OCI-LY1 (cell line): ENCODE measurements at regions not wholly inside any gene's neighbourhood (a gene's known extent, or its start where the extent isn't known, plus 50 kb on each side); places are given as distances from the start of the nearest gene placed in this dataset.

Source experiments
- H2AFZ ChIP-seq: fragments of 200-600 bp; sonication (generic), shearing (Covaris generic); 2 replicates; pipeline ENCODE4 v1.6.0; 2014; ENCODE audit warnings: antibody characterized with exemption, mild to moderate bottlenecking, low read length
- H3F3A ChIP-seq: fragments of 200-600 bp; sonication (generic), shearing (Covaris generic); 2 replicates; pipeline ENCODE4 v1.6.0; 2014; ENCODE audit warnings: mild to moderate bottlenecking, antibody characterized with exemption, low read length, moderate library complexity; ENCODE audit not compliant: insufficient read depth
- H3K27ac ChIP-seq: fragments of 200-600 bp; sonication (generic); 2 replicates; pipeline ENCODE4 v1.5.1; 2014; ENCODE audit warnings: low read length, mixed run types, mild to moderate bottlenecking, low read depth; ENCODE audit not compliant: poor library complexity, severe bottlenecking
- H3K27me3 ChIP-seq: fragments of 200-600 bp; sonication (generic); 2 replicates; pipeline ENCODE4 v1.6.0; 2014; ENCODE audit warnings: antibody characterized with exemption, mild to moderate bottlenecking, low read length, moderate library complexity; ENCODE audit not compliant: insufficient read depth
- H3K36me3 ChIP-seq: fragments of 200-600 bp; sonication (generic); 2 replicates; pipeline ENCODE4 v1.6.1; 2014; ENCODE audit warnings: mild to moderate bottlenecking, antibody characterized with exemption, low read length, moderate library complexity, mixed read lengths; ENCODE audit not compliant: insufficient read depth
- H3K4me1 ChIP-seq: fragments of 200-600 bp; sonication (generic); 2 replicates; pipeline ENCODE4 v1.5.1; 2014; ENCODE audit warnings: mild to moderate bottlenecking, low read length, moderate library complexity; ENCODE audit not compliant: insufficient read depth, severe bottlenecking
- H3K4me2 ChIP-seq: fragments of 200-600 bp; sonication (generic), shearing (Covaris generic); 2 replicates; pipeline ENCODE4 v1.6.1; 2014; ENCODE audit warnings: low read length
- H3K4me3 ChIP-seq: fragments of 200-600 bp; sonication (generic); 2 replicates; pipeline ENCODE4 v1.5.1; 2014; ENCODE audit warnings: low read length, low read depth, mild to moderate bottlenecking, mixed read lengths; ENCODE audit not compliant: poor library complexity, severe bottlenecking
- H3K79me2 ChIP-seq: fragments of 200-600 bp; shearing (Covaris generic); 2 replicates; pipeline ENCODE4 v1.6.1; 2016; ENCODE audit warnings: mixed run types, low read length, mixed read lengths; ENCODE audit not compliant: insufficient read depth
- H3K9ac ChIP-seq: fragments of 200-600 bp; sonication (generic), shearing (Covaris generic); 2 replicates; pipeline ENCODE4 v1.6.1; 2014; ENCODE audit warnings: mild to moderate bottlenecking, low read length, mixed read lengths
- H3K9me2 ChIP-seq: fragments of 200-600 bp; sonication (generic), shearing (Covaris generic); 2 replicates; pipeline ENCODE4 v1.6.1; 2014; ENCODE audit warnings: low read depth, mild to moderate bottlenecking, low read length, mixed read lengths
- H3K9me3 ChIP-seq: fragments of 200-600 bp; shearing (Covaris generic); 2 replicates; pipeline ENCODE4 v1.6.1; 2014; ENCODE audit warnings: low read length, mixed read lengths
- H4K20me1 ChIP-seq: fragments of 200-600 bp; sonication (generic), shearing (Covaris generic); 2 replicates; pipeline ENCODE4 v1.6.0; 2016; ENCODE audit warnings: mild to moderate bottlenecking, low read length; ENCODE audit not compliant: insufficient read depth
- EZH2 ChIP-seq: fragments of 200-600 bp; sonication (generic), shearing (Covaris generic); IDR thresholded peaks from 2 replicates; pipeline ENCODE4 v1.8.0; 2017; ENCODE audit warnings: borderline replicate concordance, mixed run types, mild to moderate bottlenecking, antibody characterized with exemption, low read length, moderate library complexity, mixed read lengths
- TF ChIP-seq, protein P1 (sequence below): fragments of 200-600 bp; sonication (generic), shearing (Covaris generic); IDR thresholded peaks from 2 replicates; pipeline ENCODE4 v1.5.1; 2017; ENCODE audit warnings: mild to moderate bottlenecking, antibody characterized with exemption, low read length, moderate library complexity, mixed read lengths

DNA sequence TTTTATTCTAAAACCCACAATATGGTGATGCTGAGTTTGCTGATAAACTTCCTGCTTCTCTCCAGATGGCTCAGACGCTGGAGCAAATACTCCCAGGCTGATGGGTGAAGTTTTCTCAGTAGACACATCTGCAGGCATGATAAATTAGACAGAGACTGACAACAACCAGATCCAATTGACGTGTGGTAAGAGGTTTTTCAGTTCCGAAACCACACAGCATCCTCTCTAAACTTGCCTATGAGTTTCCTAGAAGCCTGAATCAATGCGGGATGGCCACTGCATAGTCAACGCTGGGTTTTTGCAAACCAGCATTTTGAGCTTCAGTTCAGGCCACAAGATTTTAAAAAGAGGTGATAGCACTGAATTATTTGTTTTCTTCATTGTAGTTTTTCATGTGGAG, 360.3 kb upstream of the ARRDC4 start:
- TF ChIP-seq EZH2: no peak
- TF ChIP-seq, protein P1, sequence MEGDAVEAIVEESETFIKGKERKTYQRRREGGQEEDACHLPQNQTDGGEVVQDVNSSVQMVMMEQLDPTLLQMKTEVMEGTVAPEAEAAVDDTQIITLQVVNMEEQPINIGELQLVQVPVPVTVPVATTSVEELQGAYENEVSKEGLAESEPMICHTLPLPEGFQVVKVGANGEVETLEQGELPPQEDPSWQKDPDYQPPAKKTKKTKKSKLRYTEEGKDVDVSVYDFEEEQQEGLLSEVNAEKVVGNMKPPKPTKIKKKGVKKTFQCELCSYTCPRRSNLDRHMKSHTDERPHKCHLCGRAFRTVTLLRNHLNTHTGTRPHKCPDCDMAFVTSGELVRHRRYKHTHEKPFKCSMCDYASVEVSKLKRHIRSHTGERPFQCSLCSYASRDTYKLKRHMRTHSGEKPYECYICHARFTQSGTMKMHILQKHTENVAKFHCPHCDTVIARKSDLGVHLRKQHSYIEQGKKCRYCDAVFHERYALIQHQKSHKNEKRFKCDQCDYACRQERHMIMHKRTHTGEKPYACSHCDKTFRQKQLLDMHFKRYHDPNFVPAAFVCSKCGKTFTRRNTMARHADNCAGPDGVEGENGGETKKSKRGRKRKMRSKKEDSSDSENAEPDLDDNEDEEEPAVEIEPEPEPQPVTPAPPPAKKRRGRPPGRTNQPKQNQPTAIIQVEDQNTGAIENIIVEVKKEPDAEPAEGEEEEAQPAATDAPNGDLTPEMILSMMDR: no peak
- no peak overlapping the region for H3K4me3 ChIP-seq
- H2AFZ ChIP-seq: no peak overlapping the region
- H4K20me1 ChIP-seq: no peaks in the 10 kb centered on the region
- no peaks in the 10 kb centered on the region for H3K79me2 ChIP-seq
- H3K4me2 ChIP-seq: no peak overlapping the region
- no peak overlapping the region for H3K27ac ChIP-seq
- no peaks in the 10 kb centered on the region for H3K9me3 ChIP-seq
- no peaks in the 10 kb centered on the region for H3K9me2 ChIP-seq
- H3F3A ChIP-seq: no peaks in the 10 kb centered on the region
- H3K9ac ChIP-seq: no peak overlapping the region
- no peaks in the 10 kb centered on the region for H3K27me3 ChIP-seq
- H3K4me1 ChIP-seq: no peaks in the 10 kb centered on the region
- H3K36me3 ChIP-seq: no peaks in the 10 kb centered on the region

DNA sequence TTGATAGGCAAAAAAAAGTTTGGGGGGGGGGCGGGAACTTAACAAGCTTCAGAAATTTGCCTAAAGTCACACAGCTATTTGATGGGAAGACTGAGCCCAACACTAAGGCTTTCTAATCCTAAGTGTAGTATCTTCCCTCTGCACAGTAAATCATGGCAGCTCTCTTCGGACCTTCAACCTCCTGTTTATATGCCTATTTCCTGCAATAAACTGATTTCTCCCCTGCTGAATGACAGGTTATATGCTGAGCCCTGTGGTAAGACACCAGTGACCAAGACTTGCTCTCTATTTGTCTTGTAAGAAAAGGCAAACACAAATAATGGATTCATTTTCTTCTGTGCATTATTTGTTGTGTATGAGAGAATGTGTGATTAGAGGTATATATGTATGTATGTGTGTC, 355.8 kb upstream of the ARRDC4 start:
- no peaks in the 10 kb centered on the region for H3K9me3 ChIP-seq
- H3K4me3 ChIP-seq: no peak overlapping the region
- TF ChIP-seq, protein P1: no peak
- TF ChIP-seq EZH2: no peak
- H3K9ac ChIP-seq: no peak overlapping the region
- no peaks in the 10 kb centered on the region for H4K20me1 ChIP-seq
- no peak overlapping the region for H2AFZ ChIP-seq
- H3K4me1 ChIP-seq: no peaks in the 10 kb centered on the region
- no peaks in the 10 kb centered on the region for H3K36me3 ChIP-seq
- H3K9me2 ChIP-seq: no peaks in the 10 kb centered on the region
- no peaks in the 10 kb centered on the region for H3F3A ChIP-seq
- no peak overlapping the region for H3K27ac ChIP-seq
- H3K79me2 ChIP-seq: no peaks in the 10 kb centered on the region
- H3K27me3 ChIP-seq: no peaks in the 10 kb centered on the region
- no peak overlapping the region for H3K4me2 ChIP-seq

DNA sequence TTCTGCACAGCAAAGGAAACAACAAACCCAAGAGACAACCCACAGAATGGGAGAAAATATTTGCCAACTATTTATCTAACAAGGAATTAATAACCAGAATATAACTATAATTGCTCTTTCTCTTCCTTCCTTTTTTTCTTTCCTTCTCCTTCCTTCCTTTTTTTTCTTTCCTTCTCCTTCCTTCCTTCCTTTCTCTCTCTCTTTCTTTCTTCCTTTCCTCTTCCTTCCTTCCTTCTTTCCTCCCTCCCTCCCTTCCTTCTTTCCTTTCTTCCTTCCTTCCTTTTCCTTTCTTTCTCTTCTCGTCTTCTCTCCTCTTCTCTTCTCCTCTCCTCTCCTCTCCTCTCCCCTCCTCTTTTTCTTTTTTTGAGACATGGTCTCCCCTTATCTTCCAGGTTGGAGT, 345.4 kb upstream of the ARRDC4 start:
- Histone ChIP-seq H3K4me3 (no peak overlapping the region), H3K4me1 (no peaks in the 10 kb centered on the region), H3F3A (no peaks in the 10 kb centered on the region), H3K9ac (no peak overlapping the region), H2AFZ (no peak overlapping the region), H4K20me1 (no peaks in the 10 kb centered on the region), H3K27me3 (no peaks in the 10 kb centered on the region), H3K27ac (no peak overlapping the region), H3K79me2 (no peaks in the 10 kb centered on the region), H3K4me2 (no peak overlapping the region), H3K9me3 (no peaks in the 10 kb centered on the region), H3K9me2 (no peaks in the 10 kb centered on the region), H3K36me3 (no peaks in the 10 kb centered on the region)
- TF ChIP-seq, protein P1: no peak
